ENCODE measurements at regions not wholly inside any gene's neighbourhood (a gene's known extent, or its start where the extent isn't known, plus 50 kb on each side); places are given as distances from the start of the nearest gene placed in this dataset.

DNA sequence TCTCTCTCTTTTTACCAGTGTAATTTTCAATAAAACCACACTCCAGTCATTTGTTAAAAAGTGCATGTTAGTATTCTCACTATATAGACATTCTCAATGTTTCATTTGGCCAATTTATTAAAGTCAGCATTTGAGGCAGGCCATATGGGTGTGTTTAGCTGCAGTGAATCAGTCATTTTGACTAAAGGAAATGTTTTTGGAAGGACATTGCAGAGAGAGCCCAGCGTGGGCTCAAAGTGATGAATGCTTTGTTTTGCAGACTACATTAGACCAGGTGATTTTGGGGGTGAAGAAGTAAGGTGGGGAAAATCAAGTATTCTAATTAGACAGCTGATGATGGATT lies 116.7 kb downstream of the POSTN start:
- no peak for TF ChIP-seq POLR2A (IDR thresholded peaks at IDR 0.05)
- TF ChIP-seq, protein P1, sequence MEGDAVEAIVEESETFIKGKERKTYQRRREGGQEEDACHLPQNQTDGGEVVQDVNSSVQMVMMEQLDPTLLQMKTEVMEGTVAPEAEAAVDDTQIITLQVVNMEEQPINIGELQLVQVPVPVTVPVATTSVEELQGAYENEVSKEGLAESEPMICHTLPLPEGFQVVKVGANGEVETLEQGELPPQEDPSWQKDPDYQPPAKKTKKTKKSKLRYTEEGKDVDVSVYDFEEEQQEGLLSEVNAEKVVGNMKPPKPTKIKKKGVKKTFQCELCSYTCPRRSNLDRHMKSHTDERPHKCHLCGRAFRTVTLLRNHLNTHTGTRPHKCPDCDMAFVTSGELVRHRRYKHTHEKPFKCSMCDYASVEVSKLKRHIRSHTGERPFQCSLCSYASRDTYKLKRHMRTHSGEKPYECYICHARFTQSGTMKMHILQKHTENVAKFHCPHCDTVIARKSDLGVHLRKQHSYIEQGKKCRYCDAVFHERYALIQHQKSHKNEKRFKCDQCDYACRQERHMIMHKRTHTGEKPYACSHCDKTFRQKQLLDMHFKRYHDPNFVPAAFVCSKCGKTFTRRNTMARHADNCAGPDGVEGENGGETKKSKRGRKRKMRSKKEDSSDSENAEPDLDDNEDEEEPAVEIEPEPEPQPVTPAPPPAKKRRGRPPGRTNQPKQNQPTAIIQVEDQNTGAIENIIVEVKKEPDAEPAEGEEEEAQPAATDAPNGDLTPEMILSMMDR (IDR thresholded peaks at IDR 0.05), result no peak
